GM12878 (cell line): ENCODE measurements at regions not wholly inside any gene's neighbourhood (a gene's known extent, or its start where the extent isn't known, plus 50 kb on each side); places are given as distances from the start of the nearest gene placed in this dataset.

Source experiments
- ATAC-seq: fragments of 200-7000 bp; cut with Tn5 transposase; 3 replicates; pipeline ENCODE4 v1.9.1; 2020; ENCODE audit warnings: mild to moderate bottlenecking, moderate library complexity
- BruUV-seq: library from RNA; stranded (reverse); fragments of 400-500 nt; replicated peaks from 2 replicates; lab custom pipeline; 2021; lab: Mats Ljungman, UMichigan
- CTCF ChIA-PET: fragments of 300-600 bp; sonication (Branson Sonifier 250); formaldehyde crosslinking; extraction: SDS; loops from one replicate; lab custom pipeline; 2021; ENCODE audit warnings: inconsistent platforms; lab: Yijun Ruan, JAX
- POLR2A ChIA-PET: fragments of 350-600 bp; formaldehyde crosslinking; extraction: SDS; loops from one replicate; lab custom pipeline; 2021; ENCODE audit warnings: inconsistent platforms; lab: Charles Lee
- RAD21 ChIA-PET: fragments of 300-600 bp; sonication (Branson Sonifier 250); formaldehyde crosslinking; loops from one replicate; lab custom pipeline; 2023; ENCODE audit warnings: antibody characterized with exemption; ENCODE audit not compliant: unreplicated experiment; lab: Charles Lee
- SMC1A ChIA-PET: fragments of 300-600 bp; sonication (Branson Sonifier 250); formaldehyde crosslinking; loops from one replicate; lab custom pipeline; 2023; ENCODE audit not compliant: unreplicated experiment, uncharacterized antibody; lab: Charles Lee
- DNase-seq: peaks from one replicate; pipeline ENCODE4 v3.0.0-alpha.2; 2011; ENCODE audit warnings: low read depth, low spot score
- FAIRE-seq: peaks from 3 replicates; lab custom pipeline; 2011; peaks lifted over from hg19 to GRCh38; lab: Jason Lieb, UNC
- H2AFZ ChIP-seq: 2 replicates; pipeline ENCODE4 v1.6.0; 2011; ENCODE audit warnings: low read depth, low read length, control low read depth; ENCODE audit not compliant: control insufficient read depth
- H3K27ac ChIP-seq: 2 replicates; pipeline ENCODE4 v1.5.1; 2011; ENCODE audit warnings: control low read depth; ENCODE audit not compliant: control insufficient read depth, insufficient read depth
- H3K27me3 ChIP-seq, 2 experiments: replicated peaks in 1 of 2; 2 replicates each; pipeline versions ENCODE4 v1.6.0 to v1.6.1; 2011; ENCODE audit warnings: low read length in 1 of 2; ENCODE audit not compliant: control insufficient read depth in 2 of 2, insufficient read depth in 2 of 2
- H3K36me3 ChIP-seq, 2 experiments: 2 replicates each; pipeline ENCODE4 v1.5.1; 2011; ENCODE audit warnings: low read length in 1 of 2; ENCODE audit not compliant: control insufficient read depth in 2 of 2, insufficient read depth in 2 of 2
- H3K4me1 ChIP-seq: 2 replicates; pipeline ENCODE4 v1.6.1; 2011; ENCODE audit warnings: mild to moderate bottlenecking, low read length, moderate library complexity, mixed read lengths; ENCODE audit not compliant: control insufficient read depth, insufficient read depth
- H3K4me2 ChIP-seq: 2 replicates; pipeline ENCODE4 v1.6.0; 2011; ENCODE audit warnings: control low read depth; ENCODE audit not compliant: control insufficient read depth, insufficient read depth
- H3K4me3 ChIP-seq: fragments of 200-600 bp; sonication (generic); 2 replicates; pipeline ENCODE4 v1.5.1; 2016
- H3K79me2 ChIP-seq: 2 replicates; pipeline ENCODE4 v1.6.0; 2011; ENCODE audit warnings: low read length; ENCODE audit not compliant: control insufficient read depth, insufficient read depth
- H3K9ac ChIP-seq: 2 replicates; pipeline ENCODE4 v1.8.0; 2011; ENCODE audit warnings: low read length, control low read depth, mixed read lengths; ENCODE audit not compliant: control insufficient read depth, insufficient read depth
- H3K9me3 ChIP-seq: replicated peaks from 3 replicates; pipeline ENCODE4 v1.5.1; 2011; ENCODE audit warnings: mild to moderate bottlenecking, low read length; ENCODE audit not compliant: control insufficient read depth, insufficient read depth
- H4K20me1 ChIP-seq: 2 replicates; pipeline ENCODE4 v1.6.0; 2011; ENCODE audit not compliant: control insufficient read depth, insufficient read depth
- SIX5 ChIP-seq: IDR thresholded peaks from 2 replicates; pipeline ENCODE4 v1.6.1; 2011; ENCODE audit warnings: mild to moderate bottlenecking, low read depth, low read length, moderate library complexity; ENCODE audit not compliant: severe bottlenecking
- TAF1 ChIP-seq: IDR thresholded peaks from 2 replicates; pipeline ENCODE4 v1.6.1; 2011; ENCODE audit warnings: mild to moderate bottlenecking, low read depth, low read length, borderline replicate concordance
- WRNIP1 ChIP-seq: IDR thresholded peaks from 2 replicates; pipeline ENCODE4 v1.6.1; 2011; ENCODE audit warnings: low read depth, low read length, improper control_type of control experiment, borderline replicate concordance
- WGBS: methylation state at CpG from one replicate; pipeline ENCODE4 v1.1.6; 2016; ENCODE audit warnings: low lambda C conversion rate; ENCODE audit not compliant: insufficient replicate concordance, insufficient coverage; ENCODE audit errors: missing lambda C conversion rate; 5-methylcytosine and 5-hydroxymethylcytosine counted together
- in situ Hi-C: fragments of 300-500 bp; cut with MboI; formaldehyde crosslinking; loops from 9 replicates; pipeline ENCODE4 v1.14.3; 2018; ENCODE audit warnings: mixed read lengths
- intact Hi-C: fragments of 100-400 bp; cut with micrococcal nuclease; formaldehyde crosslinking; loops from one replicate; pipeline ENCODE4 v1.14.2; 2022; ENCODE audit not compliant: unreplicated experiment
- TF ChIP-seq, protein P1 (sequence below): IDR thresholded peaks from 2 replicates; pipeline ENCODE4 v1.6.1; 2012; ENCODE audit warnings: low read depth, low read length, improper control_type of control experiment
- TF ChIP-seq, protein P2 (sequence below): fragments of 150-350 bp; IDR thresholded peaks from 2 replicates; pipeline ENCODE4 v1.6.1; 2014; ENCODE audit warnings: mild to moderate bottlenecking, low read depth, low read length

DNA sequence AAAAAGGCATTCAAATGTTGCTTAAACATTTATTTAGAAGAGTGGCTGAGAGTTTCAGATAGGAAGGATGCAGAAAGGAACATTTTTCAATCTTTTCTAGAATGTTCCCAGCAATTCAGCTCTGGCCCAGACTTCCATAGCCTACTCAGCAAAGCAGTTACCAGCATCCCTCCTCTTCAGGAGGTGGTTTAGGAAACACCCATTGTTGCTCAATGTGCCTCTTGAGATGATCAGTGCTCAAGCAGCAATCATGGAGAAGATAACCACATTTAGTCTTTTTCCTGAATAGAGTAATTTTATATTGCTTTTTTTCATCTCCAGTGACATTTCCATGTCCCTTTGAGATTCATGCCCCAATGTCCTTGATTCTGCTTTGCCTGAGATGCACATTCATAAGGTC, 328.7 kb upstream of the PPARGC1A start:
- H2AFZ ChIP-seq: no peak overlapping the region
- ChIA-PET RAD21 (no interaction called here), CTCF (interaction anchor here (0.7 kb wide), 1 partner anchor 476 kb away, joined by 3 read pairs; no protein-coding TSS in a partner anchor), SMC1A (interaction anchor here (1.5 kb wide), 1 partner anchor 16 kb away, joined by 3 read pairs; no protein-coding TSS in a partner anchor), POLR2A (no interaction called here)
- intact Hi-C loops (no loop called here), in situ Hi-C loops (no loop called here)
- no peaks in the 10 kb centered on the region for H3K4me1 ChIP-seq
- DNase-seq (no peak), FAIRE-seq (no peak), ATAC-seq (no peak)
- H3K9ac ChIP-seq: no peak overlapping the region
- TF ChIP-seq, protein P1, sequence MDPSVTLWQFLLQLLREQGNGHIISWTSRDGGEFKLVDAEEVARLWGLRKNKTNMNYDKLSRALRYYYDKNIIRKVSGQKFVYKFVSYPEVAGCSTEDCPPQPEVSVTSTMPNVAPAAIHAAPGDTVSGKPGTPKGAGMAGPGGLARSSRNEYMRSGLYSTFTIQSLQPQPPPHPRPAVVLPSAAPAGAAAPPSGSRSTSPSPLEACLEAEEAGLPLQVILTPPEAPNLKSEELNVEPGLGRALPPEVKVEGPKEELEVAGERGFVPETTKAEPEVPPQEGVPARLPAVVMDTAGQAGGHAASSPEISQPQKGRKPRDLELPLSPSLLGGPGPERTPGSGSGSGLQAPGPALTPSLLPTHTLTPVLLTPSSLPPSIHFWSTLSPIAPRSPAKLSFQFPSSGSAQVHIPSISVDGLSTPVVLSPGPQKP: no peak
- no peak for TF ChIP-seq TAF1
- TF ChIP-seq, protein P2, sequence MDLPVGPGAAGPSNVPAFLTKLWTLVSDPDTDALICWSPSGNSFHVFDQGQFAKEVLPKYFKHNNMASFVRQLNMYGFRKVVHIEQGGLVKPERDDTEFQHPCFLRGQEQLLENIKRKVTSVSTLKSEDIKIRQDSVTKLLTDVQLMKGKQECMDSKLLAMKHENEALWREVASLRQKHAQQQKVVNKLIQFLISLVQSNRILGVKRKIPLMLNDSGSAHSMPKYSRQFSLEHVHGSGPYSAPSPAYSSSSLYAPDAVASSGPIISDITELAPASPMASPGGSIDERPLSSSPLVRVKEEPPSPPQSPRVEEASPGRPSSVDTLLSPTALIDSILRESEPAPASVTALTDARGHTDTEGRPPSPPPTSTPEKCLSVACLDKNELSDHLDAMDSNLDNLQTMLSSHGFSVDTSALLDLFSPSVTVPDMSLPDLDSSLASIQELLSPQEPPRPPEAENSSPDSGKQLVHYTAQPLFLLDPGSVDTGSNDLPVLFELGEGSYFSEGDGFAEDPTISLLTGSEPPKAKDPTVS: no peak
- TF ChIP-seq SIX5: no peak
- no peak overlapping the region for H3K4me2 ChIP-seq
- H3K27ac ChIP-seq: no peak overlapping the region
- no peaks in the 10 kb centered on the region for H3K27me3 ChIP-seq
- no peaks in the 10 kb centered on the region for H3K36me3 ChIP-seq
- H3K79me2 ChIP-seq: no peaks in the 10 kb centered on the region
- H3K4me3 ChIP-seq: no peak overlapping the region
- BruUV-seq: no TSS peak
- H3K9me3 ChIP-seq: no peaks in the 10 kb centered on the region
- H4K20me1 ChIP-seq: no peaks in the 10 kb centered on the region

DNA sequence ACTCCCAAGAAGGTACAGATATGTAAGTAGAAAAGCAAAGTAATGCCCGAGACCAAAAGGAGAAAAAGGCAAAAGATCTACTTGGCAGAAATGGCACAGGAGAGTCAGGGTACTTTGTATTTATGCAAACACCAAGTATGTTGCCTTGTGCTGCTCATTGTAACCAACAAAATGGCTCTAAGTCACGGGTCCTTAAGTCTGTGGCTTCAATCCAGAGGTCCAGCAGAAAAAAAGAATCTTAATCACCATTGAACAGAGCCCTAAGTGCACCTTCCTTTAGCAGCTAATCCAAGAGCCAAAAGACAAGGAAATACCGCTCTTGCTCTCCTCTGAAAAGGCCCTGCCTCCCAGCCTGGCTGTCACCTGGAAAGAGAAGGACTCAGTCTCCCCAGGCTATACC, 324.9 kb upstream of the PPARGC1A start:
- H4K20me1 ChIP-seq: no peaks in the 10 kb centered on the region
- no peak overlapping the region for H3K27ac ChIP-seq
- ChIA-PET POLR2A (no interaction called here), CTCF (no interaction called here), SMC1A (no interaction called here), RAD21 (no interaction called here)
- ATAC-seq: no peak
- no peaks in the 10 kb centered on the region for H3K9me3 ChIP-seq
- no peak for DNase-seq
- H3K36me3 ChIP-seq: no peaks in the 10 kb centered on the region
- no peaks in the 10 kb centered on the region for H3K79me2 ChIP-seq
- H3K27me3 ChIP-seq: no peaks in the 10 kb centered on the region
- H2AFZ ChIP-seq: no peak overlapping the region
- 7% methylated on average over 3 of the region's 3 CpGs for WGBS
- intact Hi-C loops (no loop called here), in situ Hi-C loops (no loop called here)
- no peak for TF ChIP-seq WRNIP1
- no peak overlapping the region for H3K9ac ChIP-seq
- no peaks in the 10 kb centered on the region for H3K4me1 ChIP-seq
- no peak overlapping the region for H3K4me2 ChIP-seq
- no TSS peak for BruUV-seq
- H3K4me3 ChIP-seq: no peak overlapping the region
- no peak for FAIRE-seq
